HL-60 (cell line): ENCODE measurements at regions not wholly inside any gene's neighbourhood (a gene's known extent, or its start where the extent isn't known, plus 50 kb on each side); places are given as distances from the start of the nearest gene placed in this dataset.

ENCODE experiments used
- DNase-seq, 2 experiments: peaks; one replicate each; pipeline ENCODE4 v3.0.0-alpha.2; 2010 to 2020; ENCODE audit warnings: low read depth in 1 of 2, low spot score in 1 of 2
- H3K27ac ChIP-seq: fragments of 250-450 bp; sonication (Bioruptor Pico); replicated peaks from 2 replicates; pipeline ENCODE4 v1.5.1; 2020; ENCODE audit warnings: mild to moderate bottlenecking, moderate library complexity
- H3K27me3 ChIP-seq: fragments of 250-450 bp; sonication (Bioruptor Pico); 2 replicates; pipeline ENCODE4 v1.5.1; 2021; ENCODE audit warnings: mild to moderate bottlenecking, moderate library complexity; ENCODE audit not compliant: insufficient read depth, poor library complexity, severe bottlenecking
- H3K4me3 ChIP-seq: replicated peaks from 2 replicates; pipeline ENCODE4 v1.5.1; 2011; ENCODE audit warnings: mild to moderate bottlenecking, control low read depth, low read length; ENCODE audit not compliant: insufficient read depth
- GABPA ChIP-seq: IDR thresholded peaks from 2 replicates; pipeline ENCODE4 v1.6.1; 2012; ENCODE audit warnings: low read depth
- POLR2AphosphoS5 ChIP-seq: IDR thresholded peaks from 2 replicates; pipeline ENCODE4 v1.6.1; 2012; ENCODE audit warnings: low read depth
- SPI1 ChIP-seq: IDR thresholded peaks from 2 replicates; pipeline ENCODE4 v1.6.1; 2012; ENCODE audit warnings: low read depth, mild to moderate bottlenecking, borderline replicate concordance
- TF ChIP-seq, protein P1 (sequence below): IDR thresholded peaks from 2 replicates; pipeline ENCODE4 v1.6.1; 2012; ENCODE audit warnings: low read depth; ENCODE audit not compliant: insufficient replicate concordance
- TF ChIP-seq, protein P2 (sequence below): IDR thresholded peaks from one replicate; pipeline ENCODE4 v1.5.1; 2011; ENCODE audit warnings: low read length, control low read depth, inconsistent platforms; ENCODE audit not compliant: insufficient read depth

DNA sequence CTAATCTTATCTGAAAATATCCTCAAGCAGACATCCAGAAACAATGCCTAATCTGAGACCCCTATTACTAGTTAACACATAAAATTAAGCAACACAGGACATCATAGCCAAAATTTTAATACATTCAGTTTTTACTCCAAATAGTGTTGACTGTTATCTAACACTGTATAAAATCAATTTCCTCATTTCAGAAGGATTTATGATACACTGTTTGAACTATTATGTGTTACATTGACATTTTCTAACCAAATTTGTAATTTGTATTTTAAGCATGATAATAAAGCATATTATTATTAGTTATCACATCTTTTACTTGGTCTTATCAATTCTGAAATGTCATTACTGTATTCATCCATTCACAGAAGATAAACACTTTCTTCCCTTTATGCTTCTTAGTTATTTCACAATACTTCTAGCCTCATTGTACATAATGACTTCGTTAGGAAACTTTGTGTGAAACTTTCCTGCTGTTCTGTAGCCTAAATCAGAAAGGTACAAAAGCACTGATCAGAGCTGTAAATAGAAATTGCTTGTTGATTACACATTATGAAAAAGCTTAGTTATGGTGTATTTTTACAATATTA lies 1248.9 kb downstream of the JRKL start:
- no peak overlapping the region for H3K27ac ChIP-seq
- no peaks in the 10 kb centered on the region for H3K27me3 ChIP-seq
- H3K4me3 ChIP-seq: no peak overlapping the region
- DNase-seq: no peak
- no peak for TF ChIP-seq GABPA
- TF ChIP-seq, protein P1, sequence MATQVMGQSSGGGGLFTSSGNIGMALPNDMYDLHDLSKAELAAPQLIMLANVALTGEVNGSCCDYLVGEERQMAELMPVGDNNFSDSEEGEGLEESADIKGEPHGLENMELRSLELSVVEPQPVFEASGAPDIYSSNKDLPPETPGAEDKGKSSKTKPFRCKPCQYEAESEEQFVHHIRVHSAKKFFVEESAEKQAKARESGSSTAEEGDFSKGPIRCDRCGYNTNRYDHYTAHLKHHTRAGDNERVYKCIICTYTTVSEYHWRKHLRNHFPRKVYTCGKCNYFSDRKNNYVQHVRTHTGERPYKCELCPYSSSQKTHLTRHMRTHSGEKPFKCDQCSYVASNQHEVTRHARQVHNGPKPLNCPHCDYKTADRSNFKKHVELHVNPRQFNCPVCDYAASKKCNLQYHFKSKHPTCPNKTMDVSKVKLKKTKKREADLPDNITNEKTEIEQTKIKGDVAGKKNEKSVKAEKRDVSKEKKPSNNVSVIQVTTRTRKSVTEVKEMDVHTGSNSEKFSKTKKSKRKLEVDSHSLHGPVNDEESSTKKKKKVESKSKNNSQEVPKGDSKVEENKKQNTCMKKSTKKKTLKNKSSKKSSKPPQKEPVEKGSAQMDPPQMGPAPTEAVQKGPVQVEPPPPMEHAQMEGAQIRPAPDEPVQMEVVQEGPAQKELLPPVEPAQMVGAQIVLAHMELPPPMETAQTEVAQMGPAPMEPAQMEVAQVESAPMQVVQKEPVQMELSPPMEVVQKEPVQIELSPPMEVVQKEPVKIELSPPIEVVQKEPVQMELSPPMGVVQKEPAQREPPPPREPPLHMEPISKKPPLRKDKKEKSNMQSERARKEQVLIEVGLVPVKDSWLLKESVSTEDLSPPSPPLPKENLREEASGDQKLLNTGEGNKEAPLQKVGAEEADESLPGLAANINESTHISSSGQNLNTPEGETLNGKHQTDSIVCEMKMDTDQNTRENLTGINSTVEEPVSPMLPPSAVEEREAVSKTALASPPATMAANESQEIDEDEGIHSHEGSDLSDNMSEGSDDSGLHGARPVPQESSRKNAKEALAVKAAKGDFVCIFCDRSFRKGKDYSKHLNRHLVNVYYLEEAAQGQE: no peak
- TF ChIP-seq POLR2AphosphoS5: no peak
- TF ChIP-seq, protein P2, sequence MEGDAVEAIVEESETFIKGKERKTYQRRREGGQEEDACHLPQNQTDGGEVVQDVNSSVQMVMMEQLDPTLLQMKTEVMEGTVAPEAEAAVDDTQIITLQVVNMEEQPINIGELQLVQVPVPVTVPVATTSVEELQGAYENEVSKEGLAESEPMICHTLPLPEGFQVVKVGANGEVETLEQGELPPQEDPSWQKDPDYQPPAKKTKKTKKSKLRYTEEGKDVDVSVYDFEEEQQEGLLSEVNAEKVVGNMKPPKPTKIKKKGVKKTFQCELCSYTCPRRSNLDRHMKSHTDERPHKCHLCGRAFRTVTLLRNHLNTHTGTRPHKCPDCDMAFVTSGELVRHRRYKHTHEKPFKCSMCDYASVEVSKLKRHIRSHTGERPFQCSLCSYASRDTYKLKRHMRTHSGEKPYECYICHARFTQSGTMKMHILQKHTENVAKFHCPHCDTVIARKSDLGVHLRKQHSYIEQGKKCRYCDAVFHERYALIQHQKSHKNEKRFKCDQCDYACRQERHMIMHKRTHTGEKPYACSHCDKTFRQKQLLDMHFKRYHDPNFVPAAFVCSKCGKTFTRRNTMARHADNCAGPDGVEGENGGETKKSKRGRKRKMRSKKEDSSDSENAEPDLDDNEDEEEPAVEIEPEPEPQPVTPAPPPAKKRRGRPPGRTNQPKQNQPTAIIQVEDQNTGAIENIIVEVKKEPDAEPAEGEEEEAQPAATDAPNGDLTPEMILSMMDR: no peak

DNA sequence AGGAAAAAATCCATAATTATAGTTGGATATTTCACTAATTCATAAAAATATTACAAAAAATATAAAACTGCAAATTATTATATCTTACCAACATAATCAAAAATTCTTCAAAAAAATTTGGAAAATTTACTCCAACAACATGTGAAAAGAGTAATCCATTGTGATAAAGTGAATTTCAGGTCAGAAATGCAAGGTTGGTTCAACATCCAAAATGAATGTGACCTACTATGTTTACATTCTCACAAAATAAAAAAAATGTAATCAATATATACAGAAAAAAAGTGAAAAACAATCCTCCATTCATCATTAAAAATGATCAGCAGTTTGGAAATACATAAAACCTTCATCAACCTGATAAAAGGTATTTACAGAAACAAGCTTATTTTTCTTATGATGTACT lies 1252.2 kb downstream of the JRKL start:
- Histone ChIP-seq H3K27me3 (no peaks in the 10 kb centered on the region), H3K4me3 (no peak overlapping the region), H3K27ac (no peak overlapping the region)
- TF ChIP-seq SPI1: no peak
- no peak for TF ChIP-seq GABPA
- TF ChIP-seq, protein P2: no peak
- TF ChIP-seq, protein P1: no peak
- no peak for TF ChIP-seq POLR2AphosphoS5
- DNase-seq: no peak

DNA sequence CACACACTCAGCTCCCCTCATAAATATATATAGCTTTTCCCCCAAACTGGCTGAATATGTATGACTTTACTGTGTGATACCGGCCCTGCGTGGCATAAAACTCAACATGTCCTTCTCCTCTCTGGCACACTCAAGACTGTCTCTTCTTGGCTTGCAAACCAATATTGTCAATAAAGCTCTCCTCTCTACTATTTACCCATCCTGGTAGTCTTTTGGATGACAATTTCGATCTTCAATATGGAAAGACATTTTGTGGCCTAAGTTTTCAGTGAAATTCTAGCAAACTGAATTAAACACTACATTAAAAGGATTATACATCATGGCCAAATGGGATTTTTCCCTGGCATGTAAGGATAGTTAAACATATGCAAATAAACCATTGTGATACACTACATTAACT lies 1255.9 kb downstream of the JRKL start:
- no peak overlapping the region for H3K27ac ChIP-seq
- no peak for DNase-seq
- no peak for TF ChIP-seq GABPA
- TF ChIP-seq POLR2AphosphoS5: no peak
- TF ChIP-seq, protein P1: no peak
- TF ChIP-seq, protein P2: no peak
- no peak for TF ChIP-seq SPI1
- H3K27me3 ChIP-seq: no peaks in the 10 kb centered on the region
- H3K4me3 ChIP-seq: no peak overlapping the region
